A549 (cell line): ENCODE measurements at regions not wholly inside any gene's neighbourhood (a gene's known extent, or its start where the extent isn't known, plus 50 kb on each side); places are given as distances from the start of the nearest gene placed in this dataset.

Experiments
- HDAC2 ChIP-seq: fragments of 200-600 bp; sonication (generic); IDR thresholded peaks from 2 replicates; pipeline ENCODE4 v1.6.1; 2016
- JUN ChIP-seq, 2 experiments: fragments of >200 bp; sonication (Bioruptor Twin); formaldehyde crosslinking; IDR thresholded peaks; 2 replicates in 1 of 2; 3 replicates in 1 of 2; pipeline ENCODE4 v1.6.1; 2016 to 2017
- POLR2A ChIP-seq: IDR thresholded peaks from 2 replicates; pipeline ENCODE4 v1.6.1; 2012; ENCODE audit warnings: mild to moderate bottlenecking, low read length
- RCOR1 ChIP-seq: fragments of 150-350 bp; IDR thresholded peaks from 2 replicates; pipeline ENCODE4 v1.6.1; 2014; ENCODE audit warnings: antibody characterized with exemption, low read length, low read depth
- RFX5 ChIP-seq: fragments of 450-650 bp; IDR thresholded peaks from 2 replicates; pipeline ENCODE4 v1.7.1; 2014; ENCODE audit warnings: antibody characterized with exemption, mild to moderate bottlenecking, moderate library complexity
- RNF2 ChIP-seq: fragments of 200-600 bp; sonication (generic); IDR thresholded peaks from 2 replicates; pipeline ENCODE4 v1.6.1; 2016; ENCODE audit warnings: low read depth, mild to moderate bottlenecking, antibody characterized with exemption, moderate library complexity, borderline replicate concordance
- SREBF2 ChIP-seq: fragments of 450-650 bp; IDR thresholded peaks from 2 replicates; pipeline ENCODE4 v1.6.1; 2014; ENCODE audit warnings: mild to moderate bottlenecking, moderate library complexity
- TP53 ChIP-seq: fragments of 250-450 bp; sonication (Bioruptor Pico); IDR thresholded peaks from 2 replicates; pipeline ENCODE4 v1.5.0; 2021; ENCODE audit warnings: mild to moderate bottlenecking, moderate library complexity
- TF ChIP-seq, protein P1 (sequence below): fragments of >200 bp; sonication (Bioruptor Twin); formaldehyde crosslinking; IDR thresholded peaks from 3 replicates; pipeline ENCODE4 v1.5.1; 2016
- TF ChIP-seq, protein P2 (sequence below): IDR thresholded peaks from 2 replicates; pipeline ENCODE4 v1.6.1; 2012; ENCODE audit warnings: low read depth, borderline replicate concordance
- TF ChIP-seq, protein P3 (sequence below): fragments of 200-600 bp; sonication (generic); IDR thresholded peaks from 2 replicates; pipeline ENCODE4 v1.6.1; 2016; ENCODE audit warnings: antibody characterized with exemption, mild to moderate bottlenecking, moderate library complexity

DNA sequence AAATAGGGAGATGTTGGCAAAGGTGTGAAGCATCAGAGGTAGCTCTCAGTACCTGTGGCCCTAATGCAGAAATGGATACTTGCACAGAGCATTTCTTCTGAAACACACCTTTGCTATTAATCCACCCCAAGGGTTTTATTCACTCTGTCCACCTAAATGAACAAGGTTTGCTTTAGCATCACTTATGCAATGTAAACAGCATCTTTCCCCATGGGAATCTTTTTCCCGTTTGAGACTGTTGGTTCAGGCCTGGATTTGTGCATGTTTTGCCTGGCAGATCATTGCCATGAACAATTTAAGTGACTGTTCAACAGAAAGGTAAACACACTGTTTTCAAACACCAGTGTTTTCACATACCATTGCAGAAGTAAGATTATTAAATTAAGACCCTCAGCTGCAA, 508.3 kb downstream of the SOX2 start:
- TF ChIP-seq HDAC2 = no peak
- TF ChIP-seq, protein P1, sequence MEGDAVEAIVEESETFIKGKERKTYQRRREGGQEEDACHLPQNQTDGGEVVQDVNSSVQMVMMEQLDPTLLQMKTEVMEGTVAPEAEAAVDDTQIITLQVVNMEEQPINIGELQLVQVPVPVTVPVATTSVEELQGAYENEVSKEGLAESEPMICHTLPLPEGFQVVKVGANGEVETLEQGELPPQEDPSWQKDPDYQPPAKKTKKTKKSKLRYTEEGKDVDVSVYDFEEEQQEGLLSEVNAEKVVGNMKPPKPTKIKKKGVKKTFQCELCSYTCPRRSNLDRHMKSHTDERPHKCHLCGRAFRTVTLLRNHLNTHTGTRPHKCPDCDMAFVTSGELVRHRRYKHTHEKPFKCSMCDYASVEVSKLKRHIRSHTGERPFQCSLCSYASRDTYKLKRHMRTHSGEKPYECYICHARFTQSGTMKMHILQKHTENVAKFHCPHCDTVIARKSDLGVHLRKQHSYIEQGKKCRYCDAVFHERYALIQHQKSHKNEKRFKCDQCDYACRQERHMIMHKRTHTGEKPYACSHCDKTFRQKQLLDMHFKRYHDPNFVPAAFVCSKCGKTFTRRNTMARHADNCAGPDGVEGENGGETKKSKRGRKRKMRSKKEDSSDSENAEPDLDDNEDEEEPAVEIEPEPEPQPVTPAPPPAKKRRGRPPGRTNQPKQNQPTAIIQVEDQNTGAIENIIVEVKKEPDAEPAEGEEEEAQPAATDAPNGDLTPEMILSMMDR = no peak
- TF ChIP-seq JUN (IDR thresholded peaks at IDR 0.05) = no peak
- no peak for TF ChIP-seq POLR2A
- TF ChIP-seq TP53 (CRISPR knock-in tag) = no peak
- TF ChIP-seq, protein P2, sequence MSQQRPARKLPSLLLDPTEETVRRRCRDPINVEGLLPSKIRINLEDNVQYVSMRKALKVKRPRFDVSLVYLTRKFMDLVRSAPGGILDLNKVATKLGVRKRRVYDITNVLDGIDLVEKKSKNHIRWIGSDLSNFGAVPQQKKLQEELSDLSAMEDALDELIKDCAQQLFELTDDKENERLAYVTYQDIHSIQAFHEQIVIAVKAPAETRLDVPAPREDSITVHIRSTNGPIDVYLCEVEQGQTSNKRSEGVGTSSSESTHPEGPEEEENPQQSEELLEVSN = no peak
- TF ChIP-seq SREBF2 = no peak
- TF ChIP-seq, protein P3, sequence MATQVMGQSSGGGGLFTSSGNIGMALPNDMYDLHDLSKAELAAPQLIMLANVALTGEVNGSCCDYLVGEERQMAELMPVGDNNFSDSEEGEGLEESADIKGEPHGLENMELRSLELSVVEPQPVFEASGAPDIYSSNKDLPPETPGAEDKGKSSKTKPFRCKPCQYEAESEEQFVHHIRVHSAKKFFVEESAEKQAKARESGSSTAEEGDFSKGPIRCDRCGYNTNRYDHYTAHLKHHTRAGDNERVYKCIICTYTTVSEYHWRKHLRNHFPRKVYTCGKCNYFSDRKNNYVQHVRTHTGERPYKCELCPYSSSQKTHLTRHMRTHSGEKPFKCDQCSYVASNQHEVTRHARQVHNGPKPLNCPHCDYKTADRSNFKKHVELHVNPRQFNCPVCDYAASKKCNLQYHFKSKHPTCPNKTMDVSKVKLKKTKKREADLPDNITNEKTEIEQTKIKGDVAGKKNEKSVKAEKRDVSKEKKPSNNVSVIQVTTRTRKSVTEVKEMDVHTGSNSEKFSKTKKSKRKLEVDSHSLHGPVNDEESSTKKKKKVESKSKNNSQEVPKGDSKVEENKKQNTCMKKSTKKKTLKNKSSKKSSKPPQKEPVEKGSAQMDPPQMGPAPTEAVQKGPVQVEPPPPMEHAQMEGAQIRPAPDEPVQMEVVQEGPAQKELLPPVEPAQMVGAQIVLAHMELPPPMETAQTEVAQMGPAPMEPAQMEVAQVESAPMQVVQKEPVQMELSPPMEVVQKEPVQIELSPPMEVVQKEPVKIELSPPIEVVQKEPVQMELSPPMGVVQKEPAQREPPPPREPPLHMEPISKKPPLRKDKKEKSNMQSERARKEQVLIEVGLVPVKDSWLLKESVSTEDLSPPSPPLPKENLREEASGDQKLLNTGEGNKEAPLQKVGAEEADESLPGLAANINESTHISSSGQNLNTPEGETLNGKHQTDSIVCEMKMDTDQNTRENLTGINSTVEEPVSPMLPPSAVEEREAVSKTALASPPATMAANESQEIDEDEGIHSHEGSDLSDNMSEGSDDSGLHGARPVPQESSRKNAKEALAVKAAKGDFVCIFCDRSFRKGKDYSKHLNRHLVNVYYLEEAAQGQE = no peak
- no peak for TF ChIP-seq RNF2
- TF ChIP-seq RCOR1 = no peak
- TF ChIP-seq RFX5 = no peak
